ENCODE measurements at regions not wholly inside any gene's neighbourhood (a gene's known extent, or its start where the extent isn't known, plus 50 kb on each side); places are given as distances from the start of the nearest gene placed in this dataset.

DNA sequence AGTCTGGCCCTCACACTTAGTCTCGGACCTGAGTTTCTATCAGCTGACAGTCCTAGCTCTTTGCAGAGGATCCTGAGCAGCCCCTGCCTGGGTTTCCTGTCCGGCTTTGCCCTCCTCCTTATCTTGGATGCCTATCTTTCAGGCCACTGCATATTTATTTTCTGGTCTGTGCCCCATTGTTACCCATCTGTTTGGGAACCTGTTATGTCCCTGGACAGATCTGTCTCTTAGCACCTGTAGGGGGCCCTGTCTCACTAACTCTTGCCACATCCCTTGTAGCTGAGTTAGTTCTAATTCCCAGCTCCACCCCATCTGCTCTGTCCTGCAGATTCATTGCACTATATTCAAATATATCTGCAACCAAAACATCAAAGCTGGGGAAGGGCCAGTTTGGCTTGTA lies 514.9 kb upstream of the LCORL start:
- no peak overlapping the region for H3K4me3 ChIP-seq (ENCODE audit: low read depth, low read length)
- no peak for DNase-seq (ENCODE audit: low read depth)
- TF ChIP-seq, protein P1, sequence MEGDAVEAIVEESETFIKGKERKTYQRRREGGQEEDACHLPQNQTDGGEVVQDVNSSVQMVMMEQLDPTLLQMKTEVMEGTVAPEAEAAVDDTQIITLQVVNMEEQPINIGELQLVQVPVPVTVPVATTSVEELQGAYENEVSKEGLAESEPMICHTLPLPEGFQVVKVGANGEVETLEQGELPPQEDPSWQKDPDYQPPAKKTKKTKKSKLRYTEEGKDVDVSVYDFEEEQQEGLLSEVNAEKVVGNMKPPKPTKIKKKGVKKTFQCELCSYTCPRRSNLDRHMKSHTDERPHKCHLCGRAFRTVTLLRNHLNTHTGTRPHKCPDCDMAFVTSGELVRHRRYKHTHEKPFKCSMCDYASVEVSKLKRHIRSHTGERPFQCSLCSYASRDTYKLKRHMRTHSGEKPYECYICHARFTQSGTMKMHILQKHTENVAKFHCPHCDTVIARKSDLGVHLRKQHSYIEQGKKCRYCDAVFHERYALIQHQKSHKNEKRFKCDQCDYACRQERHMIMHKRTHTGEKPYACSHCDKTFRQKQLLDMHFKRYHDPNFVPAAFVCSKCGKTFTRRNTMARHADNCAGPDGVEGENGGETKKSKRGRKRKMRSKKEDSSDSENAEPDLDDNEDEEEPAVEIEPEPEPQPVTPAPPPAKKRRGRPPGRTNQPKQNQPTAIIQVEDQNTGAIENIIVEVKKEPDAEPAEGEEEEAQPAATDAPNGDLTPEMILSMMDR (conservative IDR thresholded peaks at IDR 0.05; ENCODE audit: low read depth, low read length) = no peak

- TF ChIP-seq, protein P1 (conservative IDR thresholded peaks at IDR 0.05; ENCODE audit: low read depth, low read length) = no peak
- DNase-seq (ENCODE audit: low read depth) = no peak
- no peak overlapping the region for H3K4me3 ChIP-seq (ENCODE audit: low read depth, low read length)
These were observed 514.4 kb upstream of the LCORL start for GRCh38 chr4:18535948-18536347.

DNA sequence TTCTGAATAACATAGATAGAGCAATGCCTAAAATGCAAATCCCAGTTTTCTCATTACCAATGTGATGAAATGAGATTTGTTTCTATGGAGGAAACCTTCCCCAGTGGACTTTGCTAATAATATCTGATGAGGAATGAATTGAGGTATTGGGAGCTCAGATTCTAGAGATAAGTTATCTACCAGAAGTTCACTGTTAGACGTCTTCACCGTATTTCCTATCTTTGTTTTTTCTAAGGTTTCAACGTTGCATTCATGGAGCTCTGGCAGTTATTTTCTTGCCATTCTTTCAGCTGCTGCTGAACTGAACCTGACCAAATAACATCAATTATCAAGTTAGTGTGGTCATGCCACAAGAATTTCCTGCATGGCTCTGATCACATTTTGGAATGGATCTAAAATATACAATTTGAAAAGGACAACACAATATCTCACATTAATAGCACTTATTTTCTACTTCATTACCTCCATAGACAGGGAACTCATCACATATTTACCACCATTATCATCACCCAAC lies 511.8 kb upstream of the LCORL start:
- DNase-seq (ENCODE audit: low read depth) = no peak

DNA sequence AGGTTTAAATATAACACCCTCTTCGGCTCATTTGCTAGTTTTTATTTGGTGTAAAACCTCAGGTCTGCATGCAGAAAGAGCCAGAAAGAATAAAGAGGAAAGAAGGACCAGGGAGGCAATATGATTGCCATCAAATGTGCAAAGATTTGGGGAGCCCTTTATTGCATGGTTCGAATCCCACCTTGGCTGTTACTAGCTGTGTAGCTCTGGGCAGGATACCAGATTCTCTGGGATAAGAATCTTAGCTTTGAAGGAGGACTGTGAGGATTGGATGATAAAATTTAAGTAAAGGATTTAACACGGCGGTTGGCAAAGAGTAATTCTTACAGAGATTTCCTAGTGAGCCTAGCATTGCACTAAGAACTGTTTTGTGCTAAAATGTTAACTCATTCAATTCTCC lies 510.2 kb upstream of the LCORL start:
- DNase-seq (ENCODE audit: low read depth) = no peak
- TF ChIP-seq, protein P1 (conservative IDR thresholded peaks at IDR 0.05; ENCODE audit: low read depth, low read length) = no peak
- no peak overlapping the region for H3K4me3 ChIP-seq (ENCODE audit: low read depth, low read length)

More for the DNA sequence above, 511.8 kb upstream of the LCORL start:
- H3K4me3 ChIP-seq (ENCODE audit: low read depth, low read length) = no peak overlapping the region
- TF ChIP-seq, protein P1 (conservative IDR thresholded peaks at IDR 0.05; ENCODE audit: low read depth, low read length) = no peak

GRCh38 chr4:18529482-18529881 lies 507.9 kb upstream of the LCORL start:
- H3K4me3 ChIP-seq (ENCODE audit: low read depth, low read length) = no peak overlapping the region
- TF ChIP-seq, protein P1 (conservative IDR thresholded peaks at IDR 0.05; ENCODE audit: low read depth, low read length) = no peak
- DNase-seq (ENCODE audit: low read depth) = no peak

DNA sequence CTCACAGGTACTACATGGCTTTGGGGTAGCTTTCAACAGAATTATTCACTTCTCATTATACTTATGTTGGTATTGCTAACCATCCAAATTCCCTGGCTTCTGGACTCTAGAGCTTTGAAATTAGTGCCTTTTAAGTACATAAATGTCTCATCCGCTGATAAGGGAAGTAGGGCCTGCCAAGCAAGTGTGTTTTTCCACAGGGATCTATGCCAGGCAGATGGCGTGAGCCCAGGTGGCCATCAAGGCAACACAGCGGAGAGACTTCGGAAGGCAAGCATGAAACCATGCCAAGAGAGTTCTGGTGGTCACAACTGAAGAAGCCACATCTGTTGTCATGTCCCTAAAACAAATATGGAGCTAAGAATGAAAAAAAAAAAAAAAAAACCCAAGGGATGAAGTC lies 503.1 kb upstream of the LCORL start:
- TF ChIP-seq, protein P1 (conservative IDR thresholded peaks at IDR 0.05; ENCODE audit: low read depth, low read length) = no peak

DNA sequence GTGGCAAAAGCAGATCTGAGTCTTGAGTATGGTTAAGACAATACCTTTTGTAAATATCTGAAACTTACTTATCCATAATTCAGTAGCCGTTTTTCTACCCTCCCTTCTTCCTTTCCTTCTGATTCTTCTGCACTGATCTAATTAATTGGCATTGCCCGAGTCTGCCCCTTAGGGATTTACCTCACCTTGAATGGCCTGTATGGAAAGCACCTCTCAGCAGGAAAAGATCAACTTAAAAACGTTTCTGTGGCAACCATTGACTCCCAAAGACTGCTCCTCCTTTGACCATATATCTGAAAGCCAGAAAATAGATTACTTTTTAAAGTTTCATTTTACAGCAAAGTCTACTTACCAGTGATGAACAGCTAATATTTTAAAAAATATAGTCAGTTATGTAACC lies 496.5 kb upstream of the LCORL start:
- no peak overlapping the region for H3K4me3 ChIP-seq (ENCODE audit: low read depth, low read length)
- TF ChIP-seq, protein P1 (conservative IDR thresholded peaks at IDR 0.05; ENCODE audit: low read depth, low read length) = no peak
- no peak for DNase-seq (ENCODE audit: low read depth)

More for the DNA sequence above, 503.1 kb upstream of the LCORL start:
- DNase-seq (ENCODE audit: low read depth) = no peak
- H3K4me3 ChIP-seq (ENCODE audit: low read depth, low read length) = no peak overlapping the region
